SKM-1 (cell line): ENCODE measurements at regions not wholly inside any gene's neighbourhood (a gene's known extent, or its start where the extent isn't known, plus 50 kb on each side); places are given as distances from the start of the nearest gene placed in this dataset.
A peak's percentile ranks its signal among the peaks of the same experiment; 100 is the strongest.
"Not testable (repeated sequence)": the region's sequence is repeated elsewhere in the genome, so short reads cannot be mapped to it uniquely, and the experiment has no call there.

Source experiments
- DNase-seq: peaks from one replicate; lab custom pipeline; 2025; ENCODE audit not compliant: unreplicated experiment; lab: John Stamatoyannopoulos, UW

DNA sequence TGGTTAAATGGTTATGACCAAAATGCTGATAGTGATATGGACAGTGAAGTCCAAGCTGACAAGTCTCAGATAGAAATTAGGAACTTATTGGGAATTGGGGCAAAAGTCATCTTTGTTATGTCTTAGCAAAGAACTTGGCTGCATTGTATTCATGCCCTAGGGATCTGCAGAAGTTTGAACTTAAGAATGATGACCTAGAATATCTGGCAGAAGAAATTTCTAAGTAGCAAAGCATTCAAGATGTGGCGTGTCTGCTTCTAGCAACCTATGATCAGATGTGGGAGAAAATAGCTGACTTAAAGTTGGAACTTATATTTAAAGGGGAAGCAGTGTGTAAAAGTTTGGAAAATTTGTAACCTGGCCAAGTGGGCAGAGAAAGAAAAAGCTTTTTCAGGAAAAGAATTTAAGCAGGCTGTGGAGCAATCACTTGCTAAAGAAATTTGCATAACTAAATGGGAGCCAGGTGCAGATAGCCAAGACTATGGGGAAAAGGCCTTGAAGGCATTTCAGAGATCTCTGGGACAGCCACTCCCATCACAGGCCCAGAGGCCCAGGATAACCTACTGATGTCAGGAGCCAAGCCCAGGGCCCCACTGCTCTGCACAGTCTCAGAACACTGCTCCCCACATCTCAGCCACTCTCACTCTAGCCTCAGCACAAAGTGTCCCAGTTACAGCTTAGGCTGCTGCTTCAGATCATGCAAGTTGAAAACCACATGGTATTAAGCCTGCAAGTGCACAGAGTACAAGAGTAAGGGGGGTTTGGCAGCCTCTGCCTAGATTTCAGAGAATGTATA is 147.8 kb upstream of the TGFBR2 start:
- no peak for DNase-seq

DNA sequence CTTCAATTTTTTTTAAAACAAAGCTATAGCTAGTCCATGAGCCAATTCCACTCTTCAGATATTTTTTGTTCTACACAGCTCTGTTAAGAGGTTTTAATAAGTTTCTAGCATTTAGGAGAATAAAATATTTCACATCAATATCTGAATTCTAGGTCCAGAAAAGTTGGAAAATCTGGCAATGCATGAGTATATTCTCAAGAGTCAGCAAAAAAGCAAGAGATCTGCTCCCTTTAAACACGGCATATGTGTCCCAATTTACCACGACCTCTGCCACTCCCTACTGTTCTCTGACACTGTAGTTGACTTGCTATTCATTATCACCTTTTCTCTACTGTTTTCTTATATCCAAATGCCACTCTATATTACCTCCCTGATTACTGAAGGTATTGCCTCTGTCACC is 145.1 kb upstream of the TGFBR2 start:
- DNase-seq, result no peak

DNA sequence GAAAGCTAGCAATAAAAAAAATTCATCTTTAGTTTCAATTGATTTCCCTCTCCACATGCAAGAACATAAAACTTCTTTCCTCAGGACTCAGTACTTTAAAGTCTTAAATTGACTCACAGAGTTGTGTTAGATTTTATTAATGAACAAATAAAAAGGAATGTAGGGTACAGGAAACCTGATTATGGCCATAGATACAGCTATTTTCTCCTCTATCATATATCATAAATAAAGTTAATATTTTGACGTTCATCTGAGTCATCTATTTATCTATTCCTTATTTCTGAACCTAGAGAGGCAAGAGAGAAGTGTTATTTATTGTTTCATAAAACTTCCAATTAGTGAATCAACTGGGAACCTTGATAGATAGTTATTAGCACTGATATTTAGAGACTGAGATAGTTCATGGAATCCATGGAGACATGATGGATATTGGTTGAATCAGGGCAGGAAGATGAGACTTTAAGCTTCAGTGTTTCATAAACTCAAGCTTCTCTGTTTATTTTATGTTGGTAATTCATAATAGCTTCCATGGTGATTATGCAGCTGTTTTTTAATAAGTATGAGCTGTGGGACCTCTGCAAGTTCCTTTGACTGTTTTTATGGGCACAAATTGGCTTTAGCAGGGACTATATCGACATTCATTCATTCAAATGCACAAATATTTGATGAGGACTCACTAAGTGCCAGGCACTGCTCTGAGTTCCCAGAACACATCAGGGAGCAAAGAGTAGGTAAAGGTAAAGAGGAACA is 143.5 kb upstream of the TGFBR2 start:
- DNase-seq, result no peak

DNA sequence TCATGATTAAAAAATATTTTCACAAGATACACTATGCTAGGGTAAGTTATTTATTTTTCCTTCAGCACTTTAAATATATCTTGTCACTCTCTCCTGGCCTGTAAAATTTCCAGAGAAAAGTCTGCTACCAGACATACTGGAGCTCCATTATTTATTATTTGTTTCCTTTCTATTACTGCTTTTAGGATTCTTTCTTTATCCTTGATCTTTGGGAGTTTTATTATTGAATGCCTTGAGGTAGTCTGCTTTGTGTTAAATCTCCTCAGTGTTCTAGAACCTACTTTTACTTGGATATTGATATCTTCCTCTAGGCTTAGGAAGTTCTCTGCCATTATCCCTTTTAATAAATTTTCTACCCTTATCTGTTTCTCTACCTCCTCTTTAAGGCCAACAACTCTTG is 142.0 kb upstream of the TGFBR2 start:
- no peak for DNase-seq

DNA sequence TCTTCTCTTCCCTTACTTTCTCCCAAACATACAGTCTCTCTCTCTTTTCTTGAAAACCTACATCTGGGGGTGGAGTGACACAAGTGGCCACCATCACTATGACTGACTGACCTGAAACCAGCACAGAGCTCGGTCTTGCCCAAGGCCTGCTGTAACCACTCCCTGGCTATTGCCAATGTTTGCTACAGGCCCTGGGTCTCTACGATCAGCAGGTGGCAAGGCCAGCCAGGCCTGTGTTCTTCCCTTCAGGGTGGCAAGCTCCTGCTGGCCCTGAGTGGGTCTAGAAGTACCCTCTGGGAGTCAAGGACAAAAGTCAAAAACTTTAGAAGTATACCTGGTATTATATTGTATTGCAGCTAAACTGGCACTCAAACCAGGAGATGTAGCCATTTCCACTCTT is 140.9 kb upstream of the TGFBR2 start:
- no peak for DNase-seq

DNA sequence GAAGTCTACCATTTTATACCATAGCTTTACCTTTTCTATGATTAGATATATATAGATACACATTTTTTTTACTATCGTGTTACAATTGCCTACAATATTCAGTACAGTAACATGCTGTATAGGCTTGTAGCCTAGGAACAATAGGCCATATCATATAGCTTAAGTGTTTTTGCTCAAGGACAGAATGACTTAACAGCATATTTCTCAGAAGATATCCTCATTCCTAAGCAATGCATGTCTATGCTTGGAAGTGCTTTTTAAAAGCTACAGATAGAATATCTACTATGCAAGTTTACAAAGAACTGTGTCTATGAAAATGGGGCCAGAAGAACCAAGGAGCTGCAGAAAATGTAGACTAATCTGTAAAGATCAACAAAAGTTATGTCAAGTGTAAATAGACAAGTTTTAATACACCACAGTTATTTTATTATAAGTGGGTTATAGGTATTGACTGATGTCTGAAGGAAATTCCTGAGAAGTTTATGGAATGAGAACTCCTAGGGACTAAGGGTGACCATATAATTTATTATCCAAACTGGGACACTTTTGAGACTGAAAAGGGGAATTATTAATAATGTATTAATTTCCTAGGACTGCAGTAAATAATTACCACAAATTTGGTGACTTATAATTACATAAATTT is 138.7 kb upstream of the TGFBR2 start:
- no peak for DNase-seq

DNA sequence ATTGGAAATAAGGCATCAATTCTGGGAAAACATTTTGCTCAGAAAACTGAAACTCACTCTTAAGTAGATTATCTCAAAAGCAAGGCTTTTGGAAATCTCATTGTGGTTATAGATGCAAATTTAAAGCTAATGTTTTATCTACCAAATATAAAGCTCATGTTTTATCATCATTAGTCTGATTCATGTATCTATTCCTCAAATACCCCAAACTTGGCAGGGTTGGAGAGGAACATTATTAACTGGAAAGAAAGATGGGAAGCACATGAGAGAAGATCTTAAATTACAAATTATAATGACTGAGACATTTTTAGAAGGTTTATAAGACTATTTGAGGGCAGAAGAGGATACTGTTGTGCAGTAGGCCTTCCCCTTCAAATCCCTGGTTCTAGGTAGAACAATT is 137.3 kb upstream of the TGFBR2 start:
- no peak for DNase-seq

DNA sequence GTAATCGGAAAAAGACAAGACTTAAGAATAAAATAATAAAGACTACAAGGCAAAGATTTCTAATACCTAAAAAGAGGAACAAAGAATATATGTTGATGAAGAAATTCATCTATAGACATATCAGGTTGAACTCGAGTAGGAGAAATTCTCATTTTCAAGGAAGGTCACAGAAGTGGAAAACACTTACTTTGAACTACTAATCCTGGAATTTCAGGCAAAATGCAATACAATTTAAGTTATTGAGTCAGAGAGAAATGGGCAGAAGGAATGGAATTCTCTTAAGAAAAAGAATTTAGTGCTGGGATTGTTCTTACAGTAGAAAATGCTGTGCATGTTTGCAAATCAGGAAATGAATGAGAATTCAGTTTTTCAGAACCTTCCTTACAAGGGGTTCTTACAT is 135.9 kb upstream of the TGFBR2 start:
- no peak for DNase-seq

DNA sequence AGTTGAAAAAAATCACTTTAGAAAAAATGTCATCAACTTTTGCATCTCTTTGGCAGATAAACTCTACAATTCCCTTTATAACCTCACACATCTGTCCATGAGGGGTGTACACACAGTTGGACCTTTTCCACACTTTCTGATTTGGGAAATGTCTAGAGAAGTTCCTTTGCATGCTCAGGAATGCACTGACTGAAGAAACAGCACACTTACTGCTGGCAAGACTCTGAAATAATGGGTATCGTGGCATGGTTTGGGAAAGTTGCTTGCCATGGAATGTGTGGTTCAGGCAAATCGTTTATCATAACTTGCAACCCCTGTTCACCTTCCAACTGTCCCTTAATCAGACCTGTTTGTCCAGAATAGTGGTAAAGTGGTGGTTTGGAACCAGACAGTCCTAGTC is 135.3 kb upstream of the TGFBR2 start:
- no peak for DNase-seq

DNA sequence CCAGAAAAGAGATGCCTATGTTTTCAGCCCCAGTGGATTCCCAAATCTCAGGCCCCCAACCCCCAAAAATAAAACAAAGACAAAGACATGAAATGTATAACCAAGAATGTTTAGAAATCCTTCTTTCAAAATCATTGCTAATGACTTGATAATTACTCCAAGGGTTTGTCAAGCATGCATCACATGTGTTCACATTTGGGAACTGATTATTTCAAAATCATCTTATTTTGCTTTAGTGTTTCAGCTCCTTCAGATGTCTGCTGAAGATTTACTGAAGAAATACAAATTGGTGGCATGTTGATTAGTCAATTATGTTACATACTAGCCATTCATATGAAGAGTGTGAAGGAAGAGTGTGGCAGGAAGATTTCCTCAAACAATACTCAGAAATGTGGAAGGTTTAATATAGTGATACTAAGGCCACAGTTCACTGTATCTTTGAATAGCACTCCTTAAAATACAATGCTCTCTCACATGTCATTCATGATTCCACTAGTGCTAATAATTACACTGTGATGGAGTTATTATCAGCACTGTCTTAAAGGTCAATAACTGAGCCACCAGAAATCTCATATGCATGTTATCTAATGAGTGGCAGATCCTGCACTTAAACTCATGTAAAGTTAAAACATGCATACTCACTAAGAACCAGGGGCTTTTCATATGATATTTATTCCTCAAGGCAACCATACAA is 134.5 kb upstream of the TGFBR2 start:
- DNase-seq, result no peak

DNA sequence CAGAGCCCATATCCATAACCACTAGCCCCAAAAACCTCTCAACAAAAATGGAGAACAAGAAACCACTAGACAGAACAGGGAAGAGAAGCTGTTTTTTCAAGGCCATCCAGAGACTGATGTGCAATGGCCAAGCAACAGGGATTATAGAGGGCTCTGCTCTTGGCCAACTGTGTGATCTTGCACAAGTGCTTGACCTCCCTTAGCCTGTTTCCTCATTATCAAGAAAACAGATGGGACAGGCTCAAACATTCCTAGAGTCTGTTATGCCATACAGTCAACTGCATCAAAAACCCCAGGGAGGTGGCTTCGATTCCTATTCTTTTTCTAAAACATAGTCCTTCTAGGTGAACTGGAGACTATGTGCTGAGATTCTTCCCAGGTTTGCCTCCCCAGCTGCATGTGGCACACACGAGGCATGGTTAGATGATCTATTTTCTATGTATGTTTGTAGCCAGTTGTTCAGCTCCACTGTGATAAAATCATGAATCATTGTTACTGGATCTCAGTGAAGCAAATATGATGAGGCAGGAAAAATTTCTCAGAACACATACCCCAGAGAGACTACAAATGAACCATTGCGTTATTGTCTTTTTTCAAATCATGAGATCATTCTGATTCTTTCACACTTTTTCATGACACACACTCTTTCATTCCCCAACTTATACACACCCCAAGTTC is 132.9 kb upstream of the TGFBR2 start:
- DNase-seq, result peak; percentile 85

DNA sequence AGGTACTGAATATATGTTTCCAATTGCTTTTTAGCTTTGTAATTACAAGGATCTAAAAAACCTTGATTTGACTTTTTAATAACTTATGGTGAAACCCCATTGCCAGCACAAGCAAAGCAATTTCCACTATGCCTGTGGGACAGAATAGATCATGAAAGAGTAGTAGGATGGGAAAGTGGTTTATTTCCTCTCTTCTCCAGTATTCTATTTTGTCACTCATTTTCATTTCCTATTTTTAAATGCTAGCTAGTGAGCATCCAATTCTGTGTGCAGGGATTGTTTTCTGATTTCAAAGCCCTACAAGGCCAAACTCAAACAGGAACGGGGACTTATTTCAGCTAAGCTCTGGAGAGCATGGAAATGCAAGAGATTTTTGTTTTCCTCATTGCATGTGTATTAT is 132.0 kb upstream of the TGFBR2 start:
- no peak for DNase-seq

DNA sequence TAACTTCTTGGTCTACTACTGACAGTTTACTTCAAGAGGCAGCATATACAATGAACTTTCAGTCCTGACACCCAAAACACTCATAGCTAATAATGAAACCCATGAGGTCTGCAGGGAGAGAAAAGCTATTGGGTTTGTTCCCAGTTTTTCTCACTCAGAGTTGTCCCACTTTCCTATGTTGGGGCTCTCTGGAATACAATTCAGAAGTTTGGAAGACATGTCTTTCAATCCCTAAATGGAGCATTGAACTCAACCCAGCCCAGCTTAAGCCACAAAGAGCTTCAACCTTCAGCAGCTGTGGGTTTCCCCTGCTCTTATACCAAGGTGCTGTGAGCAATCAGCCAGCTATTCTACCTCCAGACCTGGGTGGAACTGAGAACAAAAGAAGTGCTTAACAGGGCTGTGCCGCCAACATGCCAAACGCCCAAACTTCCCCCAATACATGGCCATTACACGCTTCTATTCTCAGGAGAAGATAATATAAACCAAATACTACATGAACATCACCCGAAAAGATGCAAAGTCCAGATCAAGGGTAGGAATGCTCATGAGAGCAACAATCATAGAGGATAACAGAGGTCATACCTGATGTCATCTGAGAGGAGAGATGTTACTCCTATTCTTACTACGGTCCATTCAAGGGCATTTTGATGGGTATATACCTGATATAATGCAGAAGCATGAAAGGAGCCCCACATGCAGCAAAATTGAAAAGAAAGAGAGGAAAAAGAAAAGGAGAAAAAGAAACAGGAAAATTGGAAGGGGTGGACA is 131.2 kb upstream of the TGFBR2 start:
- DNase-seq, result no peak

DNA sequence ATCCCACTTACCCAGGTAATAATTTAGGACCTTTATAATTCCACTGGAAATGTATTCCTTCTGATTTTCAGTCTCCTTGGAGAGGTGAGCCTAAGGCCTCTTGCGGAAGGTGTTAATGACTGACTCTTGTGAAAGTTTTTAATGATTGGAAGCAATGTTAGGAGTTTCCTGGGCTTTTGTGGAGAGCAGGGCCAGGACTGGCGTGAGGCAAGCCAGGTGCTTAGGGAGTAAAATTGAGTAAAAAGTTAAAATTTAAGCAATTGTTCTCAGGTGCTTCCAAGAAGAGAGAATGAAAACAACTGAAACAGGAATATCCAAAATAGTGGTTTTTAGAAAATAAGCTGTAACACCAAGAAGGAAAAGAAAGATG is 130.6 kb upstream of the TGFBR2 start:
- no peak for DNase-seq

DNA sequence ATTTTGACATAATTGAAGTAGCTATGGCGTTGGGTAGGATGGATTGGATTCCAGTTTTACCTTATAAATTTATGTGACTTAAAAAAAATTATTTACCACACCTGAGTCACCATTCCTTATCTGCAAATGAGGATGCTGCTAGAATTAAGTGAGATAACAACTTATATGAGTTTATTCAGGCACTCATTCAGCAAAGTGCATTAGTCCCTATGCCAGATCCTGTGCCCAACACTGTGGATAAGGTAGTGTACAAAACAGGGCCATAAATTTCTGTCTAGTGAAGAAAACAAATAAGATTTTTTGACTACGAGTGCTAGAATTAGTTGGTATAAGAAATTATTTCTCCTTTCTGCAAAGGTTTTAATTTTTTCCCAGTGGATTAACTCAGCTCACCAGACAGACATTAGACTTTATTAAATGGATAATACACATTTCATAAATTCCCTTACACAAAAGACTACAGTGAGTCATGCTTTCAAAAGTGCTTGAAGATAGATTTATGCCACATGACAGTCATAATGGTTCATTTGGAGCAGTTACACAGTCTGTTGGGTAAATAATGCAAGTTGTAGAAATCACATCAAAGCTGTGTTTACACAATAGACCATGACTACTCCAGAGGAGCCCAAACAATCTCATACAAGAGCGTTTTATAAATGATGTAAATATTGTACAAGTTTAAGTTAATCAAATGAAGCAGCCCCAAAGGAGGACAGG is 129.9 kb upstream of the TGFBR2 start:
- DNase-seq, result no peak

DNA sequence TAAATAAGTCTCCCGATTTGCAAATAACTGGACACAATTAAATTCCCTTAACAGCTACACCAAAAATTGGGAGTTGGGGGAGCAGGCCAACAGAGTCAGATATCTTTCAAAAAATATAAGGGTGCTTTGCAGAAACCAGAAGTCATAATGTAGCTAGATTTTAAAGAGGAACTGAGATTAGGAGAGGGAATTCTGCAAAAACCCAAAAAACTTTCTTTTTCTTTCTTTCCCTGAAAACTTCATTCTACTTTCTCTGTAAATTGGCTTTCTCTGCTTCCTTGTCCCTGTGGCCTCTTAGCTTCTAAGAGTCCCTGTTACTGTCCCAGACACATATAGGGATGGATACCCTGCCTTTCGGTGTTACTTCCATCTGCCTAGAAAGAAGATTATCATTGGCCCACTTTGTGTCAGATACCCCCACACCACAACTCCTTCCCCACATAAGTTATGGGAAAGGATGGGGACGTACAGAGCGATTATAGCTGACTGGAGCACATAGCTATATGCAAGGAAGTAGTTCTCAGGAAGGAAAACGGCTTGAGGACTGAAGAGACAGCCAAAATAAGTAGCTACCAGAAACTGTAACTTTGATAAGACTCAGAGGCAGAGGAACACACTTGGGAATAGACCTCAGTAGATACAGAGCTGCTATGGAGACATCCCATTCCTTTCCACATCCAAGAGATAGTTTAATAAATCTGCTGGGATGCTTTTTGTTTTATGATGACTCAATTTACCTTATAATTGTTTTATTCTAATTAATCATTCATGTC is 129.1 kb upstream of the TGFBR2 start:
- DNase-seq, result no peak

DNA sequence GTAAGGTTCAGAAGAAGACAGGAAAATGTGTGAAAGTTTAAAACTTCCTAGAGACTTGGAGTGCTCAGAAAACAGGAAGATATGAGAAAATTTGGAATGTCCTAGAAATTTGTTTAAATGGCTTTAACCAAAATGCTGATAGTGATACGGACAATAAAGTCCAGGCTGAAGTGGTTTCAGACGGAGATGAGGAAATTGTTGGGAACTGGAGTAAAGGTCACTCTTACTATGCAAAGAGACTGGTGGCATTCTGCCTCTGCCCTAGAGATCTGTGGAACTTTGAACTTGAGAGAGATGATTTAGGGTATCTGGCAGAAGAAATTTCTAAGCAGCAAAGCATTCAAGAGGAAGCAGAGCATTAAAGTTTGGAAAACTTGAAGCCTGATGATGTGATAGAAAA is 126.7 kb upstream of the TGFBR2 start:
- not testable (repeated sequence) for DNase-seq

DNA sequence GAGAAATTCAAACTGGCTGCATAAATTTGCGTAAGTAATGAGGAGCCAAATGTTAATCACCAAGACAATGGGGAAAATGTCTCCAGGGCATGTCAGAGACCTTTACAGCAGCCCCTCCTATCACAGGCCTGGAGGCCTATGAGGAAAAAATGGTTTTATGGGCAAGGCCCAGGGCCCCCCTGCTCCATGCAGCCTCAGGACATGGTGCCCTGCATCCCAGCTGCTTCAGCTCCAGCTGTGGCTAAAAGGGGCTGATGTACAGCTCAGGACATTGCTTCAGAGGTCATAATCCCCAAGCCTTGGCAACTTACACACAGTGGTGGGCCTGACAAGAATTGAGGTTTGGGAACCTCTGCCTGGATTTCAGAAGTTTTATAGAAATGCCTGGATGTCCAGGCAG is 126.2 kb upstream of the TGFBR2 start:
- DNase-seq, result not testable (repeated sequence)

DNA sequence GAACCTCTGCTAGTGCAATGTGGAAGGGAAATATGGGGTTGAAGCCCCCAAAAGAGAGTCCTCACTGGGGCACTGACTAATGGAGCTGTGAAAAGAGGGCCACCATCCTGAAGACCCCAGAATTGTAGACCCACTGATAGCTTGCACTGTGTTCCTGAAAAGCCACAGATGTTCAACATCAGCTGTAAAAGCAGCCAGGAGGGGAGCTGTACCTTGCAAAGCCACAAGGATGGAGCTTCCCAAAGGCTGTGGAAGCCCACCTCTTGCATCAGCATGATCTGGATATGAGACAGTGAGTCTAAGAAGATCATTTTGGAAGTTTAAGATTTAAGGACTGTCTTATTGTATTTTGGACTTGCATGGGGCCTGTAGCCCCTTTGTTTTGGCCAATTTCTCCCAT is 125.8 kb upstream of the TGFBR2 start:
- DNase-seq, result no peak
